Progenitor cell of endocrine pancreas (in vitro differentiated cells): ENCODE measurements at regions not wholly inside any gene's neighbourhood (a gene's known extent, or its start where the extent isn't known, plus 50 kb on each side); places are given as distances from the start of the nearest gene placed in this dataset.

Experiments
- DNase-seq: peaks from one replicate; pipeline ENCODE4 v3.0.0; 2021; ENCODE audit warnings: low spot score; ENCODE audit not compliant: unreplicated experiment
- H3K27ac Mint-ChIP-seq: 2 replicates; pipeline ENCODE4 v1.8.0; 2021; ENCODE audit warnings: mild to moderate bottlenecking, moderate library complexity, mixed read lengths
- H3K27me3 Mint-ChIP-seq: 2 replicates; pipeline ENCODE4 v1.8.0; 2021; ENCODE audit warnings: mixed read lengths
- H3K36me3 Mint-ChIP-seq: 2 replicates; pipeline ENCODE4 v1.8.0; 2022; ENCODE audit warnings: mixed read lengths; ENCODE audit not compliant: insufficient read depth
- H3K4me1 Mint-ChIP-seq: 2 replicates; pipeline ENCODE4 v1.8.0; 2021; ENCODE audit warnings: low read depth, mixed read lengths
- H3K4me3 Mint-ChIP-seq: 2 replicates; pipeline ENCODE4 v1.8.0; 2021; ENCODE audit warnings: low read depth, mild to moderate bottlenecking, moderate library complexity, mixed read lengths
- H3K9me3 Mint-ChIP-seq: 2 replicates; pipeline ENCODE4 v1.8.0; 2021; ENCODE audit warnings: low read depth, mixed read lengths
- CTCF ChIP-seq: fragments of 200-600 bp; sonication (generic); IDR thresholded peaks from one replicate; pipeline ENCODE4 v1.5.0; 2021; ENCODE audit warnings: antibody characterized with exemption, mild to moderate bottlenecking; ENCODE audit not compliant: unreplicated experiment

- H3K27ac Mint-ChIP-seq, result no peak overlapping the region
- no peak for DNase-seq
- H3K4me1 Mint-ChIP-seq, result peaks cover 10% of the 10 kb centered on the region
- H3K27me3 Mint-ChIP-seq, result no peaks in the 10 kb centered on the region
- TF ChIP-seq CTCF, result no peak
- H3K36me3 Mint-ChIP-seq, result peaks cover 4% of the 10 kb centered on the region
- H3K9me3 Mint-ChIP-seq, result peaks cover 2% of the 10 kb centered on the region
- no peak overlapping the region for H3K4me3 Mint-ChIP-seq
These were observed 492.1 kb upstream of the PIK3C3 start for GRCh38 chr18:41462946-41463345.

- Mint-ChIP-seq H3K9me3 (peaks cover 2% of the 10 kb centered on the region), H3K4me1 (peaks cover 10% of the 10 kb centered on the region), H3K27ac (no peak overlapping the region), H3K36me3 (peaks cover 2% of the 10 kb centered on the region), H3K4me3 (no peak overlapping the region), H3K27me3 (no peaks in the 10 kb centered on the region)
- no peak for TF ChIP-seq CTCF
- DNase-seq, result no peak
These were observed 493.9 kb upstream of the PIK3C3 start for GRCh38 chr18:41461114-41461513.

DNA sequence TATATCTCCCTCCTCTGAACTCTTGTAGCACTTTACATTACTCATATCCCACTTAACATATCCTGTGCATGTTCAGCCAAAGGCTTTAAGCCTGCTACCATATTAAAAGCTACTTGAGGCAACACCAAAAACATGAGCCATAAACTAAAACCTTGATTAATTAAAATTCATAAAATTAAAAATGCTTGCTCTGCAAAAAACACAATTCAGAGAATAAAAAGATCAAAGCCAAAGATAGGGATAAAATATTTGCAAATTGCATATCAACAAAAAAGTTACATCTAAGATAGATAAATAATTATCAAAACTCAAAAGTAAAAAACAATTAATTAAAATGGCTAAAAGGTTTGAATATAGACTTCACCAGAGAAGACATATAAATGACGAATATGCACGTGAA is 495.4 kb upstream of the PIK3C3 start:
- Mint-ChIP-seq H3K27ac (no peak overlapping the region), H3K27me3 (no peaks in the 10 kb centered on the region), H3K9me3 (no peaks in the 10 kb centered on the region), H3K36me3 (no peaks in the 10 kb centered on the region), H3K4me1 (peaks cover 10% of the 10 kb centered on the region), H3K4me3 (no peak overlapping the region)
- DNase-seq, result no peak
- TF ChIP-seq CTCF, result no peak

DNA sequence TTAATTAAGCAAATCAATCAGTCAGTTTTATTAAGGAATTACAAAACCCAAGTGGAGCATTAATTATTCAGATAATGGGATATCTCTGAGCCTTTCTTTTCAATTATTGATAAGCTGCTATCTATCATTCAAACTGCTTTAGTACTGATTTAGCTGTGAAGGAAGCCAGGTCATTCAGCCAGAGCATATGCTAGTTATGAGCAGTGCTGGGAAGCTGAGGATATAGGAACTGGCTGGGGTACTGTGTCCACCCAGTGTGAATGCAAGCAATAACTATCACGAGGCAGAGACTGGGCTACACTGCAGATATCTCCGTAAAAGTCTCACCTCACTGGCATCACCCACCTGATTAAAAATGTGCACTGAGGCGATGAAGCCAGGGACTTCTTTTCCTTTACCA is 496.7 kb upstream of the PIK3C3 start:
- Mint-ChIP-seq H3K36me3 (no peaks in the 10 kb centered on the region), H3K4me3 (no peak overlapping the region), H3K27me3 (no peaks in the 10 kb centered on the region), H3K27ac (no peak overlapping the region), H3K9me3 (peaks cover 5% of the 10 kb centered on the region), H3K4me1 (peaks cover 8% of the 10 kb centered on the region)
- no peak for DNase-seq
- TF ChIP-seq CTCF, result no peak

DNA sequence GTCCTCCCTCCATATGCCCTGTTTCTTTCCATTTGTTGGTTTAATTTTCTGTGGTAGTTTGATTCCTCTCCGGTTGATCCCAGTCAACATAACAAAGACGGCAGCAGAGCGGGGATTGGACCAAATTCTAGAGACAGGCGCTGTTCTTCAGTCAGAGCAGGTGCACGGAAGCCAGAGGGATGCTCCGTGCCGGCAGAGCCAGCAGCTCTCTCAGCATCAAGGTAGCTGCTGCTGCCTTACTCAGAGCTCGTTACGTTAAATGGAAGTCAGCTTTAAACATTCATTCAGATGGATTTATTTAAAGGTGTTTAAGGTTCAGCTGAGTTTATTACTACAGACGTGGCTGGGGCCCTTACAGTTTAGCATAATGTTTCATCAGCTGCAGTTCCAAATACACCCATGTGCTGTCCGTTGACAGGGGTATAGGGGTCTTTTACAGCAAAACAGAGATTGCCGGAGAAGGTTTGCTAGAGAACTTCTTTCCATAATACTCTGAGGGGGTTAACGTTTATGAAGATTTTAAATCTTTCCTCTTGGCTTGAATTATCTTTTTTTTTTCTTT is 497.2 kb upstream of the PIK3C3 start:
- H3K9me3 Mint-ChIP-seq, result peaks cover 5% of the 10 kb centered on the region
- no peak for TF ChIP-seq CTCF
- no peak overlapping the region for H3K27ac Mint-ChIP-seq
- H3K36me3 Mint-ChIP-seq, result no peaks in the 10 kb centered on the region
- no peaks in the 10 kb centered on the region for H3K27me3 Mint-ChIP-seq
- no peak overlapping the region for H3K4me3 Mint-ChIP-seq
- DNase-seq, result no peak
- peaks cover 8% of the 10 kb centered on the region for H3K4me1 Mint-ChIP-seq
